Right lobe of liver (tissue), 4 donors: ENCODE measurements at regions not wholly inside any gene's neighbourhood (a gene's known extent, or its start where the extent isn't known, plus 50 kb on each side); places are given as distances from the start of the nearest gene placed in this dataset.

Source experiments
- CTCF ChIP-seq, 4 donors: fragments of 200-600 bp in 3 of 4; fragments of 450-650 bp in 1 of 4; IDR thresholded peaks; one replicate each; pipeline versions ENCODE4 v1.5.1 to v1.8.0; 2016 to 2022; ENCODE audit warnings: antibody characterized with exemption in 4 of 4, mild to moderate bottlenecking in 2 of 4
- POLR2A ChIP-seq: fragments of 450-650 bp; IDR thresholded peaks from one replicate; pipeline ENCODE4 v1.6.1; 2017; ENCODE audit warnings: antibody characterized with exemption, mild to moderate bottlenecking
- donor health status: DM: no; HTN: no; CAD: no.
- donor health status: DM: no; HTN: no; CAD: no.
- donor health status: DM: no; HTN: yes; CAD: no.

- TF ChIP-seq POLR2A (no peak), CTCF (IDR thresholded peaks at IDR 0.05) (no peak)
These were observed 70.6 kb upstream of the SLC44A1 start for GRCh38 chr9:105173826-105174225.
